Activated CD4-positive, alpha-beta T cell treated with anti-CD3 and anti-CD28 coated beads, Interleukin-2, Interleukin-4, amounts not matched to agents 100 ng/mL and 50 ng/mL, durations not matched to agents 16 hours and 8 hours (primary cell): ENCODE measurements at regions not wholly inside any gene's neighbourhood (a gene's known extent, or its start where the extent isn't known, plus 50 kb on each side); places are given as distances from the start of the nearest gene placed in this dataset.
"Not testable (repeated sequence)": the region's sequence is repeated elsewhere in the genome, so short reads cannot be mapped to it uniquely, and the experiment has no call there.

Source experiments
- DNase-seq: peaks from one replicate; pipeline ENCODE4 v3.0.0-alpha.2; 2020; ENCODE audit warnings: low spot score

DNA sequence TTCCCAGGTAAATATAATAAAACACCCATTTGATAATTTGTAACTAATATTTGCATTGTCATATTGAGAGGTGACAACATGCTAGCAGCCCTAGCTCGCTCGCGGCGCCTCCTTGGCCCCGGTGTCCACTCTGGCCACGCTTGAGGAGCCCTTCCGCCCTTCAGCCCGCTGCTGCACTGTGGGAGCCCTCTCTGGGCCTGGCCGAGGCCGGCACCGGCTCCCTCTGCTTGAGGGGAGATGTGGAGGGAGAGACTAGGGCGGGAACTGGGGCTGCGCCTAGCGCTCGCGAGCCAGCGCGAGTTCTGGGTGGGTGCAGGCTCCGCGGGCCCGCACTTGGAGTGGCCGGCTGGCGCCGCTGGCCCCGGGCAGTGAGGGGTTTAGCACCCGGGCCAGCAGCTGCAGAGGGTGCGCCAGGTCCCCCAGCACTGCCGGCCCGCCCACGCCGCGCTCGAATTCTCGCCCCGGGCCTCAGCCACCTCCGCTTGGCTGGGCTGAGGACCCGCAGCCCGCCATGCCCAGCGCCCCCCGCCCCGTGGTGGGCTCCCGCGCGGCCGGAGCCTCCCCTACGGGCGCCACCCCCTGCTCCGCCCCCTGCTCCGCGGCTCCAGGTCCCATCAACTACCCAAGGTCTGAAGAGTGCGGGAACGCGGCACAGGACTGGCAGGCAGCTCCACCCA, 594.4 kb downstream of the SLITRK6 start:
- DNase-seq: no peak

DNA sequence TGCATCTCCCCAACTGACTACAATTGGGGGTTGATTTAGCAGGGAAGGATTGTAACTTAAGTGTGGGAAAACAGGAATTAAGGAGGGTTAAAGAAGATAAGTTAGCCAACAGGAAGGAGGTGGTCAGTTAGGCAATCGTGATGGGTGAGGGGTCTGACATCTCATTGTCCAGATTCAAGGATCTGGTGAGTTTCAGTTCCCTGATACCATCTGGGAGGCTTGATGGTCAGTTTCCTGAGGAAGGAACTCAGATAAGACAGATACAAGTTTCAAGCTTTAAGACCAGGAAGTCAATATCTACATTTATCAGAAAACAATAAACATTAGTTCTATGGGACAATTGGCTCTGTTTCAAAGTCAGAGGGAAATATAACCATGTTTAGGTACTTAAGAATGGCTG, 601.8 kb downstream of the SLITRK6 start:
- no peak for DNase-seq

DNA sequence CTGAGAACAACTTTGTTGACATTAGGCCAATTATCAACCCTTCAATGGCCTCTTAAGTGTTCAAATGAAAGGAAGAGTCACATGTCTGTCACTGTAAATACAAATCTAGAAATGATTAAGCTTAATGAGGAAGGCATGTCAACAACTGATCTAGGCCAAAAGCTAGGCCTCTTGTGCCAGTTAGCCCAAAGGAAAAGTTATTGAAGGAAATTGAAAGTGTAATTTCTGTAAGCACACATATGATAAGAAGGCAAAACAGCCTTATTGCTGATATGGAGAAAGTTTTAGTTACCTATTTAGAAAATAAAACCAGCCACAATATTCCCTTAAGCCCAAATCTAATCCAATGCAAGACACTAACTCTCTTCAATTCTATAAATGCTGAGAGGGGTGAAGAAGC, 604.7 kb downstream of the SLITRK6 start:
- DNase-seq: no peak

DNA sequence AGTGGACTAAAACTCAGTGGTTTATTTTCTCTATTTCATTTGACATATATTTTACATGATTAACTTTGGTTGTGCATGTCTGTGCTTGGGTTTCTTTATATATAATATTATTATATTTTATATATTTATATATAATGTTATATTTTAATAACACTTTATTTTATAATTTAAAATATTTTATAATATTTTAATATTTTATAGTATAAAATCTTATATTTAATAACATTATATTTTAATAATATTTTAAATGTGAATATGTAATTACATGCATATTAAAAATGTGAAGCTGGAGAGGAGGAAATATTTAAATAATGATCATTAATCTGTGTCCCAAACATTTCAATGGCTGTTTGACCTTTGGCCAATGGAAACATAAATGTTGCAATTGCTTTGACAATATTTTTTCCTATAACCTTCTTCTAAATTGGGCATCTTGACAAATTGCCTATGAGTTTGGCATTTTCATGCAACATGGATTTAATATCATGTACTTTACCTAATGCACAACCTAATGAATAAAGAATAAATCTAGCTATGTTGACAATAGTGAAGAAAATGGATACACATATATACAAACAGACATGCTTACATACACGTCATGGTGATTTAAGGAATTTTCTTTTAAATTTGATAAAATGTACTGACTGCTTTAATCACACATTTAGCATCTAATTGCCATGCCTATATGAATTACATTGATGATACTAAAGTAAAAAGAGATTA, 607.1 kb downstream of the SLITRK6 start:
- no peak for DNase-seq

DNA sequence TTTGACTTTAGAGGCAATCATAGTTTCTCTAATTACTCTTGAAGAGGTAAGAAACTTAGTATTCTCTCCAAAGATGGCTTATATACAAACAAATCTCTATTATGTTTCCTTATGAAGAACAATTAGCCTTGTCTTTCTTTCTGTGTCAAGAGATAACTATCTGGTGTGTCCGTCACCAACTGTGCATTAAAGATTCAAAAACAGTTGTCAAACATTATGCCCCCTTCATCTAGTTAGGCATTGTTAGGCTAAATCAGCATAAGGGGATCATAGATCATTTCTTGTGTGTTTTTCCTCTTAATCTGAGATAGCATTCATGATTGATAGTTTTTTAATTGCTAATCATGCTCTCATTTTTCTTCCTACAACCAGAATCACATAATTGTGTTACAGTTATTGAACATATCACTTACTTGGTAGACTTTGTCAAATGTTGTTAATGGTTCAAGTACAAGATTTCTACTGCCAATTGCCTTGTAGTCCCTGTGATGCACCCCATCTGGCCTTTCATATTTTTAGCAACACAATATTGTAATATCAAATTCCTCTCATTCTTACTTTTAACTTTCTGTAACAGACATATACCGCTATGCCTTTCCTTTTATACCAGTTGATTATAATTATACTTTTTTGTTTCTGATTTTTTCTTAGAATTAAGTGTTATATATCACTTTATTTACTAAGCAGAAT, 612.7 kb downstream of the SLITRK6 start:
- DNase-seq: no peak

DNA sequence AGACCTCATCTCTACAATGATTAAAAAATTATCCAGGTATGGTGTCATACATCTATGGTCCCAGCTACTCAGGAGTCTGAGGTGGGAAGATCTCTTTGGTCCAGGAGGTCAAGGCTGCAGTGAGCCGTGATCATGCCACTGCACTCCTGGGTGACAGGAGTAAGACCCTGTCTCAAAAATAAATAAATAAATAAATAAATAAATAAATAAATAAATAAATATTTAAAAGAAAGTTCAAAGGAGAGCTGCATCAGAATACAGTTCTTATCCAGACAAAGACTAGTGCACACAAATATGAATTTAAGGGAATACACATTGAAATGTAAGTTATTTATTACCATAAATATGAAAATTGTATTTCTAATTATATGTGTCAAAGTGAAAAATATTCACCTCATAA, 624.9 kb downstream of the SLITRK6 start:
- DNase-seq: no peak

DNA sequence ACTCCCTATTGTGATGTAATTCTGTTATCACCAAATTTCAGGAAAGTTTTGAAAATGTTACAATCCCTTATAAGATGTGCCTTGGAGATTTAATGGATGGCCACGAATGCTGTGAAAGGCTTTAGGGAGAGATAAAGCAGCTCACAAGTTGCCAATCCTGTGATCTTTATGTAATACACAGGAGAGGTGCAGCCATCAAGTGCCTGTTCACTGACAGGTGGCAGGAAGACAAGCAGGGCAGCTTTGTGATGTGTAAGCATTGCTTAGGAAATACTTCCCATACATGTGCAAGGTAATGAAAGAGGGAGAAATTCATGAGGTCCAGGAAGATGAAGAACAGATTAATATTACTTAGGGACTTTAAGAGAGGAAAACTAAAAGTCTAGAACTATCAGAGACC, 628.8 kb downstream of the SLITRK6 start:
- no peak for DNase-seq

DNA sequence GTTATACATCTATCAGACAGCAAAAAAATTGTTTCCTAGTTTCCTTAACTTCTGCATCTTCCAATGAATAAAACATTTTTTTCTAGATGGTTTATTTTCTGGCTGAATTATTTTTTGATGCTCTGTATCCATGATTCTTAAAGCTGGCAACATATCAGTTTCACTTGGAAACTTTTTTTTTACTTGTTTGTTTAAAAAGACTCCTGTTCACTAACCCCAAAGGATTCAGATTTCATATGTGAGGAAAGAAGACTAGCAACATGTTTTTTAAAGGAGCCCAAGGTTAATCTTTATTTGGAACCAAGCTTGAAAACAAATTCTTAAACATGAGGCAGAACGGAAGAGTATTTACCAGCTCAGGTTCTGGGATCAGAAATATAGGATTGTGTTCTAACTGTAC, 632.3 kb downstream of the SLITRK6 start:
- no peak for DNase-seq

DNA sequence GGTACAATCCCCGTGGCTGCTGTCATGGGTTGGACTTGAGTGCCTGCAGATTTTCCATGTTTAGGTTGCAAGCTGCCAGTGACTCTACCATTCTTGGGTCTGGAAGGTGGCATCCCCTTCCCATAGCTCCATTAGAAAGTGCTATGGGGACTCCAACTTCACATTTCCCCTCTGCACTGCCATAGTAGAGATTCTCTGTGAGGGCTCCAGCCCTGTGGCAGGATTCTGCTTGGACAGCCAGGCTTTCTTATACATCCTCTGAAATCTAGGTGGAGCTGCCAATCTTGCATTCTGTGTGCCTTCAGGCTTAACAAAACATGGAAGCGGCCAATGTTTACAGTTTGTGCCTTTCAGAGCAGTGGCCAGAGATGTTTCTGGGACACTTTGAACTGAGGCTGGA, 636.2 kb downstream of the SLITRK6 start:
- DNase-seq: no peak

DNA sequence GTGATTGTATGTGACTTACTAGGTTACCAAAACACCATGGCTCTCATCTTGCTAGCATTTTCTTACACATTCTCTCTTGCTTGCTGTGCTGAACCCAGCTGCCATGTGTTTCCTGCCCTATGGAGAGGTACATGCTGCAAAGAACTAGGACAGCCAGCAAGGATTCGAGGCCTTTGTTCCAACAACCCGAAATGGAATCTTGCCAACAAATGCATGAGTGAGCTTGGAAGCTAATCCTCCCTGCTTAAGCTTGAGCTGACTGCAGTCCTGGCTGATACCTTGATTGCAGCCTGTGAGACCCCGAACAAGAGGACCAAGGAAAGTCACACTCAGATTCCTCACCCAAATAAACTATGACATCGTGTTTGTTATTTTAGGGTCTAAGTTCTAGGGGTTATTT, 651.2 kb downstream of the SLITRK6 start:
- DNase-seq: no peak

DNA sequence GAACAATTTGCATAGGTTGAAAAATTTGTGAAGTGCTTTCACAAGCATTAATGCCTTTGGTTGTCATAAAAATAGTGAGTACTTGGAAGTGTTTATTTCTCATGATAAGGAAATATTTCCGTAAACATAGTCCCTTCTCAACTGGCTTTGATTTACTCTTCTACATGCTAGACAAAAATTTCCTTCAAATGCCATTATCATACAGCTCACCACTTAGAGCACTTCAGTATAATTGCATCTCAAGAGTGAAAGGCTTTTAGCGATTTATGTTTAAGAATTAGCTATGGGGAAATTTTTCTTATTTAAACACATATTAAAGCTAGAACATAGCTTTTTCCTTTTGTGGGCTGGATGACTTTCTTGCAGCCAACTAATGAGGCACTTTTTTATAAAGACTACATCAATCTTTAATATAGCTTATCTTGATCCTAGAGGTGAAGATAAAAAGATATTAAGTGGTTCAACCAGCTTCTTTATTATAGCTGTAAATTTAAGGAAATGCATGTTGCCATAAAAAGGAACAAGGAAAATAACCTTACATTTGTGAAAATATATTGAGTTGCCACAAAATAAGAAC, 656.8 kb downstream of the SLITRK6 start:
- no peak for DNase-seq

DNA sequence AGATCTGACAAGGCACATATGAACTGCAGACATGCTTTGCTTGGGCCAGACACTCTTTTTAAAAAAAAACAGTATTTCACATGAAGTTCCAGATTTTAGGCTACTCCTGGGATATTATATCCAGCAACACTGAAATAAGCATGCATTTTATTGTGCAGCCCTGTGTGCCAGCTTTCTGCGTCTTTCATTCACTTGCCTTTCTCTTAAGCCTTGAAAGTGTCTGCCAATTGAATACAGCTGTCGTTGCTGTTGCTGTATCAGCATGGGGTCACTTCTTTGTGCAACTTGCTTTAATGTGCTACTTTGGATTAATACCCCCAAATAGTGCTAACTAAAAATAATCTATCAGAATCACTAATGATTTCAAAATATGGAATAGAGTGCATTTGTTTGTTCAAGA, 657.8 kb downstream of the SLITRK6 start:
- no peak for DNase-seq

DNA sequence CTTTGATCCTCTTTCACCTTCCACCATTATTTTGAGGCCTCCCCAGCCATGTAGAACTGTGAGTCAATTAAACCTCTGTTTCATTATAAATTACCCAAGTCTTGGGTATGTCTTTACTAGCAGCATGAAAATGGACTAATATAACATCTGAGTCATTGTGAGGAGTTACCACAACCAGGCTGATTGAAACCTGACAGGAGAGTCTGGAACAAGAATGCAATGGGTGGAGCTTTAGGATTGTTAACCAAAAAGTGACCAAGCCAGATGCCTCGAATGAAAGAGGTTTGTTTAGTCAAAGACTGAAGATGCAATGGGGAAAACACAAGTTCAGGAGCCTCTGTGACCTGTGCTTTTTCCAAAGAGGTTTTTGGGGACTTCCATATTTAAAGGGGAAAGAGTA, 659.0 kb downstream of the SLITRK6 start:
- no peak for DNase-seq

DNA sequence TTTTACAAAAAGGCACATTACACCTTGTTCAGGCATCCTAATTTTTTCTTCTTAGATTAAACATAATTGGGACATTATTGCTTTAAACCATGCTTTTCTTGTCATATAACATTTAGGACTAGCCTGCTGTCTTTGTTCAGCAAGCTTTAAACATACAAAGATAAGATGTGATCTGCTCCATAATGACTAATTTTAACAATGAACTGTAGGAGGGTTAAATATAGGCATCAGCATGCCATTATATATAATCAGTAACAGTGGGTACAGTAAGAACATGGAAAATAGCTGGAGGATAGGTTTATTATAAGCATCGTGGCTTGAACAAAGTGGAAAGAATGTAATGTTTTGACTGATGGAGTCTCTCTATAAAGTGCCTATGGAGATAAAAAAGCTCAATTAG, 661.7 kb downstream of the SLITRK6 start:
- DNase-seq: no peak

DNA sequence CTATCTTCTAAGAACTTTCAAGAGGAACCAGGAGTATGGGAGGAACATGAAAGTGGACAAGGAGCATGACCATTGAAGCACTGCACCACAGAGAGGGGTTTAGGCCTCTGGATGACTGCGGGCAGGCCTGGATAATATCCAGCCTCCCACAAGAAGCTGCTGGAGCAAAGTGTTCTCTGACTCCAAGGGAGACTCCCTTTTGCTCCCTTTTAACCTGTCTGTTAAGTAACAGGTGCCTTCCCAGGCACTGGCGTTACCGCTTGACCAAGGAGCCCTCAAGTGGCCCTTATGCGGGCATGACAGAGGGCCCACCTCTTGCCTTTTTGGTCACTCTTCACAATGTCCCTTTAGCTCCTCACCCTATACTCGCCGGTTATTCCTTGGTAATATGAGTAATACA, 666.2 kb downstream of the SLITRK6 start:
- DNase-seq: no peak

DNA sequence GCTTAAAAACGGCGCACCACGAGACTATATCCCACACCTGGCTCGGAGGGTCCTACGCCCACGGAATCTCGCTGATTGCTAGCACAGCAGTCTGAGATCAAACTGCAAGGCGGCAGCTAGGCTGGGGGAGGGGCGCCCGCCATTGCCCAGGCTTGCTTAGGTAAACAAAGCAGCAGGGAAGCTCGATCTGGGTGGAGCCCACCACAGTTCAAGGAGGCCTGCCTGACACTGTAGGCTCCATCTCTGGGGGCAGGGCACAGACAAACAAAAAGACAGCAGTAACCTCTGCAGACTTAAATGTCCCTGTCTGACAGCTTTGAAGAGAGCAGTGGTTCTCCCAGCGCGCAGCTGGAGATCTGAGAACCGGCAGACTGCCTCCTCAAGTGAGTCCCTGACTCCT, 675.7 kb downstream of the SLITRK6 start:
- not testable (repeated sequence) for DNase-seq

DNA sequence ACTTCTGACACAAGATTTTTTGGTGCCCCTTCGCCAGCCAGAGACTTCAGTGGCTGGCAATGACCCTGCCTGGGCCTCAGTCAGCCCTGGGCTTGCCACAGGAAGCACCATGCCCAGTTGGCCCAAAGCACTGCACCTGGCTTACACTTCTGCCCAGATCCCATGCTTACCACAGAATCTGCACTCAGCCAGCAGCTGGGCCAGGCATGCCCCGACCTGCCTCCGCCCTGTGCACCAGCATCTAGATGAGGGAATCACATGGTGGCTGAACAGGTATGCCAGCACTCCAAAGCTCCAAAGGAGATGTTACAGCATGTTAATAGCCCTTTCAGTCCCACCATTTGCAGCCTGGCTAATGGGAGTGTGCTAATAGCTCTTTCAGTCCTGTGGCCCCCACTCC, 690.9 kb downstream of the SLITRK6 start:
- DNase-seq: no peak

DNA sequence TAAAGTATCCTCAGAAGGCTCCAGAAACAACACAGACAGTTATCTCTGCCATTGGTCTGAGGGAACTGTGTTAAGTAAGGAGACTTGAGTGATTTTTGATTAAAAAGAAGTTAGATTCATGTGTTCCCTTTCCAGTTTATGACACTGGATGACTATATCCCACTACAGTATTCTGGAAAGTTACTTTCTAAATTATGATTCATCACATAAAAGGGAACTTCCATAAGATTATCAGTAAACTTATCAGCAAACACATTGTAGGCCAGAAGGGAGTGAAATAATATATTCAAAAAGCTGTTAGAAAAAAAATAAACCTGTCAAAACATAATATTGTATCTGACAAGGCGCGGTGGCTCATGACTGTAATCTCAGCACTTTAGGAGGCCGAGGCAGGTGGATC, 700.0 kb downstream of the SLITRK6 start:
- no peak for DNase-seq

DNA sequence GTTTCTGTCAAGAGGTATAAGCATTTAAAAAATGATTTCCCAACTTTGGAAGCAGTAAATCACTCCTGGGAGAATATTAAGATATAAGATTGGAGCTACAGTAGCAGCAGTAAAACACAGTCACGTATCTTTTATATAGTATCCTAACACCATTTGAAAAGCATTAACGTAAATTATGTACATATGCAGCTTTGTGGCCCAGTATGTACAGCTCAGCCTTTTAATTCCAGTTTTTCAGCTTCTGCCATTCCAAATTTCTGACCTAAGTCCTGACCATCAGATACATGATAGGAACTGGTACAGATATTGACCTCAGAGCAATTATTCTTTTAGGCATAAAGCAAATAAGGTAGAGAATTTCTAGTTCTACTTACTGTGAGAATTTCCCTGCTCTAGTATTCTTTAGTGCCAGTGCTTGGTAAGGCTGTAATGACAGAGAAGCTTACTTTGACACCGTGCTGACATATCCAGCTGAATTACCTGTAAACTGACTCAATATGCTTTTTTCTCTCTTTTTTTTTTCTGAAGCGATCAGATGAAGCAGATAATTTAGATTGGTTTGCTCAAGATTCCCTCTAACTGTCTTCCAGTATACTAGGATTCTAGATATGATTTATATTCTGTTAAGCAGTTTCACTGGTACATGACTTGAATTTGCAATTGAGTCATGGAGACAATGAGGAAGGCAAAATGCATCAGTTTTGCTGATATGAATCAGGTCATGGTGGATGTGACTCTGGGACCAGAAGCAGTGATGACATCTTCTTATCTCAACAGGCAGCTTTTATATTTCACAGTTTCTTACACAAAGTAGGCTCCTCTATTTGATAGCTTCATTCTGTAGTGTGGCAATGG, 703.6 kb downstream of the SLITRK6 start:
- no peak for DNase-seq

DNA sequence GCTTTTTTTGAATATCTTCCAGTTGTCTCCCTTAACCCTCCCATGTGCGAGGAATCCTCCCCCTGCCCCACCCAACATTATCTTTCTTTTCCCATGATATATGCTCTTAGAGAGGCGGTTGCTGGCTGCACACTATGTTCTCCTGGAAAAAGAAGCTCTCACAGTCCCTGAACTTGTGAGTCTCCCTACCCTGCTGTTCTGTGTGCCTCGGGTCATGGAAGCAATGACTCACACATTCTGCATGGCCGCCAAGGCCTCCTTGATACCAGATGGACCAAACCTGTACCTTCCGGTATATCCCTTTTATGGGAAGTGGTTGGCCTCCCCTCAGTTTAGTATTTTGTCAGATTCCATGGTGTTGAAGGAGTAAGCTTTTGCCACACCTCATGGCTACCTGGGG, 705.4 kb downstream of the SLITRK6 start:
- no peak for DNase-seq

DNA sequence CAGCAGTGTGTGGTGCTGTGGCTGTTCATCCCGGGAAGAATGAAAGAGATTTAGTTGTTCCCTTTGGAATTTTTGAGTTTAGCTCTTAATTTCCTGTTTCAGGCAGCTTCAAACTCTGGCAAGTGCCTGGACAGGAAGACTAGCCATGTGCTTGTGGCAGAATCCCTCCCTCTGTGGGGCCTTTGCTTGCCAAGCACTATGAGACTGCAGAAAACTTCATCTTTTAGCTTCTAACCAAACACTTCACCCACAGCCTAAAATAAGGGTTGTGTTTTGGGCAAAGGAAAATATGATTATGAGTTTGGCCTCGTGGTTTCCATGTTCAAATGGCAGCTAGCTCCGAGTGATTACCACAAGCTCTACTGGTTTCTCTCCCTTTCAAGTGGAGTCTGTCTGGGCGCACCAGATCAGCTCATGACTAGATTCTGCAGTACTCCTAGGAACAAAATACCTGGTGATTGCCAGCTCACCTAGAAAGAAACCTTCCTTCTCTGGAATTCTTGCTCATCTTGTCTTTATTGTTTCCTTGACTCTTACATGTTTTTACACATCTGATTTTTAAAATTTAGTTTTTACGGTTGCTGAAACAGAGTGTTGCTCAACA, 707.5 kb downstream of the SLITRK6 start:
- no peak for DNase-seq

DNA sequence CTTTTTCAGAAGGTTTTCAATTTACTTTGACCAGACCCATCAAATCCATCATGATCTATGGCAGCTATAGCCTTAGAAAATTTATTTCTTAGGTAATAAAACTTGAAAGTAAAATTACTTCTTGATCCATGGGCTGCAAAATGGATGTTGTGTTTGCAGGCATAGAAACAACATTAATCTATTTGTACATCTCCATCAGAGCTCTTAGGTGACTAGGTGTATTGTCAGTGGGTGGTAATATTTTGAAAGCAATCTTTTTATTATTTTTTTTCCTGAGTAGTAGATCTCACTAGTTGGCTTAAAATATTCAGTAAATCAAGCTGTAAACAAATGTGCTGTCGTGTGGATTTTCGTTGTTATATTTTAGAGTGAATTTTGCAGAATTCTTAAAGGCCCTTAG, 710.0 kb downstream of the SLITRK6 start:
- DNase-seq: no peak
